Activated B cell treated with CpG ODN at 0.5 μM for 24 hours (primary cell): ENCODE measurements at regions not wholly inside any gene's neighbourhood (a gene's known extent, or its start where the extent isn't known, plus 50 kb on each side); places are given as distances from the start of the nearest gene placed in this dataset.

Experiments used
- ATAC-seq: fragments of 200-7000 bp; cut with Tn5 transposase; one replicate; pipeline ENCODE4 v1.10.0; 2021; ENCODE audit warnings: low read depth, mild to moderate bottlenecking, moderate library complexity
- CTCF ChIA-PET: fragments of 350-600 bp; sonication (Branson Sonifier 250); formaldehyde crosslinking; loops from one replicate; lab custom pipeline; 2021; ENCODE audit warnings: antibody characterized with exemption; lab: Charles Lee
- POLR2A ChIA-PET: fragments of 350-600 bp; sonication (Branson Sonifier 250); formaldehyde crosslinking; loops from one replicate; lab custom pipeline; 2021; ENCODE audit warnings: antibody characterized with exemption; lab: Charles Lee
- DNase-seq: peaks from one replicate; pipeline ENCODE4 v3.0.0; 2022
- H3K27ac Mint-ChIP-seq: one replicate; pipeline ENCODE4 v1.8.0; 2020; ENCODE audit warnings: mixed read lengths
- H3K27me3 Mint-ChIP-seq: one replicate; pipeline ENCODE4 v1.8.0; 2021; ENCODE audit warnings: mixed read lengths
- H3K36me3 Mint-ChIP-seq: one replicate; pipeline ENCODE4 v1.8.0; 2021; ENCODE audit warnings: low read depth, mixed read lengths
- H3K4me1 Mint-ChIP-seq: one replicate; pipeline ENCODE4 v1.8.0; 2021; ENCODE audit warnings: mixed read lengths
- H3K4me3 Mint-ChIP-seq: one replicate; pipeline ENCODE4 v1.8.0; 2020; ENCODE audit warnings: mild to moderate bottlenecking, mixed read lengths
- H3K9me3 Mint-ChIP-seq: one replicate; pipeline ENCODE4 v1.8.0; 2020; ENCODE audit warnings: mixed read lengths
- CTCF ChIP-seq: fragments of 200-600 bp; IDR thresholded peaks from one replicate; pipeline ENCODE4 v1.8.0; 2022; ENCODE audit warnings: antibody characterized with exemption, mild to moderate bottlenecking
- intact Hi-C: fragments of 100-400 bp; cut with micrococcal nuclease; formaldehyde crosslinking; loops from one replicate; pipeline ENCODE4 v1.15.1; 2024

DNA sequence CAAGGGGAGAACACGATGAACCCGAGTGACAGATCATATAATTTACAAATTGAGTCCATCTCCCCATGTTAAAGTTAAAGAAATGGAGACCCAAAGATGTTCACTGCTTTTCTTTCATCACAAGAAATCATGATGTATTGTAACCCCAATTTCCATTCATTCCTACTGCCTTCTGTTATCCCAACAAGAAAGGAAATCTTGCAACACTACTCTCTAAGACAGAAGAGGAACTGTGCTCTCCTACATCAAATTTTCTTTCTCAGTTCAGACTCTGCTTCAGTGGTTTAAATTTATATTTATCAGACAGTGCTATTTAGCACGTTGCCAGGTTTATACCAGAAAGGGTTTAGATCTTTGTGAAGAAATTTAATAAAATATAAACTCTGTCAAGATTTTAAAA, 83.8 kb upstream of the RASA1 start:
- Mint-ChIP-seq H3K27ac (no peak overlapping the region), H3K27me3 (no peaks in the 10 kb centered on the region), H3K36me3 (no peaks in the 10 kb centered on the region), H3K4me3 (no peak overlapping the region), H3K4me1 (peaks cover 4% of the 10 kb centered on the region), H3K9me3 (no peaks in the 10 kb centered on the region)
- CTCF ChIA-PET, result no interaction called here
- no peak for DNase-seq
- intact Hi-C loops, result no loop called here
- no peak for ATAC-seq
- no peak for TF ChIP-seq CTCF
- POLR2A ChIA-PET, result no interaction called here

- intact Hi-C loops, result no loop called here
- Mint-ChIP-seq H3K9me3 (no peaks in the 10 kb centered on the region), H3K4me1 (peaks cover 4% of the 10 kb centered on the region), H3K36me3 (no peaks in the 10 kb centered on the region), H3K27ac (no peak overlapping the region), H3K27me3 (no peaks in the 10 kb centered on the region), H3K4me3 (no peak overlapping the region)
- no peak for TF ChIP-seq CTCF
- no peak for ATAC-seq
- ChIA-PET CTCF (no interaction called here), POLR2A (no interaction called here)
- DNase-seq, result no peak
Measured at GRCh38 chr5:87184605-87185004, 83.1 kb upstream of the RASA1 start.

DNA sequence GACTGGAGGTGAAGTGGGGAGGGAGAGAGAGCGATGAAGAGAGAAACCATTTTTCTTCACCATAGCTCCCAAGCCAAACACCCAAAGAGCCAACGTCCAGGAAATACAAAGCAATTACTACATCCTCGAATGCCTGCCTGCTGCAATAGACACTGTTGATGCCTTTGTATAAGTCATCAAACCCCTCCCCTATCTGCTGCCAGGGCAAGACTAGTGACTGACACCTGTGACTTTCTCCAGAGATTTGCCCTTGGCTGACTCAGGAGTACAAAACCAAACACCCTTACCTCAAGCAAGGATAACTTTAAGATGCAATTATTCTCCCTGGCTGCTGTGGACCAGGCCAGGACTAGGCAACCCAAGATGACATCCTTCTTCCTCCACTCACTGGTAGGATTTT, 81.8 kb upstream of the RASA1 start:
- no peaks in the 10 kb centered on the region for H3K27me3 Mint-ChIP-seq
- no peak for ATAC-seq
- ChIA-PET POLR2A (no interaction called here), CTCF (no interaction called here)
- H3K36me3 Mint-ChIP-seq, result no peaks in the 10 kb centered on the region
- DNase-seq, result no peak
- H3K9me3 Mint-ChIP-seq, result no peaks in the 10 kb centered on the region
- no peak overlapping the region for H3K4me3 Mint-ChIP-seq
- intact Hi-C loops, result no loop called here
- no peak overlapping the region for H3K27ac Mint-ChIP-seq
- no peak for TF ChIP-seq CTCF
- H3K4me1 Mint-ChIP-seq, result peaks cover 13% of the 10 kb centered on the region

DNA sequence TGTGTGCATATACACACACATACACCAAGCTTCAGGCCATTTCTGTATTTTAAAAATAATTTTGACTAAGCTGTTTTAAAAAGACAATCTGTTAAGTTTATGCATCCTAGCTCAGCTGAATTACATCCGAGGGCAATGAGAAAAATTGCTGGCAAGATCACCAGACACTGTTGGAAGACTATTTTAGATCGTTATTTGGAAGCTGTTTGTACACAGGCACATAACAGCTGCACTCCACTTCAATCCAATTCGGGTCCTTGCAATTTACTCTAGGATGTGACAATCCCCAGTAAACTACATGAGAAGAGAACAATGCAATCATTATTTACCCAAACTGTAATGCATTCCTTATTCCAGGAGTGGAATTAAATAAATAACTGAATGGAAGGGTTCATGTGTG, 79.3 kb upstream of the RASA1 start:
- H3K9me3 Mint-ChIP-seq, result no peaks in the 10 kb centered on the region
- no peak for DNase-seq
- H3K4me3 Mint-ChIP-seq, result no peak overlapping the region
- H3K27ac Mint-ChIP-seq, result no peak overlapping the region
- H3K27me3 Mint-ChIP-seq, result no peaks in the 10 kb centered on the region
- no peak for ATAC-seq
- no peaks in the 10 kb centered on the region for H3K36me3 Mint-ChIP-seq
- peaks cover 20% of the 10 kb centered on the region for H3K4me1 Mint-ChIP-seq
- intact Hi-C loops, result no loop called here
- no peak for TF ChIP-seq CTCF
- ChIA-PET CTCF (no interaction called here), POLR2A (no interaction called here)

GRCh38 chr5:87190041-87190440, 77.6 kb upstream of the RASA1 start:
- peaks cover 28% of the 10 kb centered on the region for H3K4me1 Mint-ChIP-seq
- POLR2A ChIA-PET, result no interaction called here
- H3K27ac Mint-ChIP-seq, result no peak overlapping the region
- H3K4me3 Mint-ChIP-seq, result no peak overlapping the region
- CTCF ChIA-PET, result no interaction called here
- H3K9me3 Mint-ChIP-seq, result no peaks in the 10 kb centered on the region
- intact Hi-C loops, result no loop called here
- ATAC-seq (no peak), DNase-seq (no peak)
- H3K27me3 Mint-ChIP-seq, result no peaks in the 10 kb centered on the region
- no peaks in the 10 kb centered on the region for H3K36me3 Mint-ChIP-seq
- TF ChIP-seq CTCF, result no peak
